ENCODE measurements at regions not wholly inside any gene's neighbourhood (a gene's known extent, or its start where the extent isn't known, plus 50 kb on each side); places are given as distances from the start of the nearest gene placed in this dataset.

- no peaks in the 10 kb centered on the region for H3K79me2 ChIP-seq (ENCODE audit: control insufficient read depth, insufficient read depth, low read length)
- TF ChIP-seq EZH2 (IDR thresholded peaks at IDR 0.05; ENCODE audit: low read length), result no peak
- no peak for TF ChIP-seq CTCF (optimal IDR thresholded peaks at IDR 0.05 in 1 of 3, IDR thresholded peaks at IDR 0.05 in 1 of 3, conservative IDR thresholded peaks at IDR 0.05 in 1 of 3; ENCODE audit: extremely low read depth in 1 of 3, insufficient read depth in 2 of 3, low read length in 3 of 3)
- no peak for FAIRE-seq
Observed at GRCh38 chr3:87811953-87812352, 246.9 kb downstream of the CGGBP1 start.

DNA sequence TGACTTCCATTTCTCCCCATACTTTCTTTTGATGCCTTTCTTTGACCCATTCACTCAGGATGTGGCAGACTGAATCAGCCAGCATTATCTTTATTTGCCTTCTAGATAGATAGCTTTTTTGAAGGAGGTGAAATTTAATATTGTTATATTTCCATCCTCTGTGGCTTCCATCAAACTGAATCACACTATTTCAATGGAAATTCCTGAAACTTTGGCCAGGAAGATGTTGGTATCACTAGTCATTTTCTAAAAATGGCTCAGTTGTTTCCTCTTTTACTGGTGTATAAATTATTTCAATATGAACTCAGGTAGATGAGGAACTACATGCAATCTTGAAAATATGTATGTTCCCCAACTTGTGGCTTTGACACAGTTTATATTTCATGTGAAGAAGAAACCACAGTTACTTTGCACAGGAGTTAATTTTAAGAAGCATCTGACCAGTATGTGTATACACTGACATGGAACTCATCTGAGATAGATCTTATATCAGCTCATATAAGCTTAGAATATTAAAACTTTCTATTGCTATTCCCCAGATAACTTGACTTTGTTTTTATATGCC, 248.3 kb downstream of the CGGBP1 start:
- Histone ChIP-seq H3K36me3 (ENCODE audit: control insufficient read depth in 2 of 2, extremely low read depth in 1 of 2, insufficient read depth in 2 of 2, low read length in 2 of 2) (no peaks in the 10 kb centered on the region), H3K9me1 (ENCODE audit: control insufficient read depth, extremely low read depth, insufficient read depth, low read length) (no peaks in the 10 kb centered on the region), H3K9ac (ENCODE audit: control insufficient read depth, extremely low read depth, insufficient read depth, low read length) (no peak overlapping the region), H3K27ac (ENCODE audit: control insufficient read depth, insufficient read depth, low read length) (no peak overlapping the region), H3K4me2 (ENCODE audit: control insufficient read depth, extremely low read depth, insufficient read depth, low read depth, low read length) (no peak overlapping the region), H4K20me1 (ENCODE audit: control insufficient read depth, extremely low read depth, insufficient read depth, low read length) (no peaks in the 10 kb centered on the region), H3K4me1 (ENCODE audit: control insufficient read depth, extremely low read depth, insufficient read depth, low read length) (no peaks in the 10 kb centered on the region), H2AFZ (ENCODE audit: control insufficient read depth, low read length) (no peak overlapping the region), H3K27me3 (ENCODE audit: control insufficient read depth, extremely low read depth, insufficient read depth, low read length) (no peaks in the 10 kb centered on the region), H3K4me3 (ENCODE audit: control insufficient read depth in 2 of 3, extremely low read depth in 1 of 3, insufficient read depth in 2 of 3, low read depth in 1 of 3, low read length in 3 of 3) (no peak overlapping the region), H3K9me3 (ENCODE audit: control insufficient read depth, low read depth, low read length) (no peaks in the 10 kb centered on the region), H3K79me2 (ENCODE audit: control insufficient read depth, insufficient read depth, low read length) (no peaks in the 10 kb centered on the region)
- FAIRE-seq (no peak), DNase-seq (ENCODE audit: low read depth, low spot score) (no peak)
- TF ChIP-seq EZH2 (IDR thresholded peaks at IDR 0.05; ENCODE audit: low read length) (no peak), CTCF (optimal IDR thresholded peaks at IDR 0.05 in 1 of 3, IDR thresholded peaks at IDR 0.05 in 1 of 3, conservative IDR thresholded peaks at IDR 0.05 in 1 of 3; ENCODE audit: extremely low read depth in 1 of 3, insufficient read depth in 2 of 3, low read length in 3 of 3) (no peak)
- dilution Hi-C loops (cut with MboI; ENCODE audit: extremely low pct_ligation_motif_present, low sequenced_read_pairs), result no loop called here

More at GRCh38 chr3:87811953-87812352, 246.9 kb downstream of the CGGBP1 start:
- Histone ChIP-seq H3K9me1 (ENCODE audit: control insufficient read depth, extremely low read depth, insufficient read depth, low read length) (no peaks in the 10 kb centered on the region), H3K9ac (ENCODE audit: control insufficient read depth, extremely low read depth, insufficient read depth, low read length) (no peak overlapping the region), H3K9me3 (ENCODE audit: control insufficient read depth, low read depth, low read length) (no peaks in the 10 kb centered on the region), H3K4me3 (ENCODE audit: control insufficient read depth in 2 of 3, extremely low read depth in 1 of 3, insufficient read depth in 2 of 3, low read depth in 1 of 3, low read length in 3 of 3) (no peak overlapping the region), H3K27me3 (ENCODE audit: control insufficient read depth, extremely low read depth, insufficient read depth, low read length) (no peaks in the 10 kb centered on the region), H2AFZ (ENCODE audit: control insufficient read depth, low read length) (no peak overlapping the region), H3K36me3 (ENCODE audit: control insufficient read depth in 2 of 2, extremely low read depth in 1 of 2, insufficient read depth in 2 of 2, low read length in 2 of 2) (no peaks in the 10 kb centered on the region), H3K27ac (ENCODE audit: control insufficient read depth, insufficient read depth, low read length) (no peak overlapping the region), H3K4me1 (ENCODE audit: control insufficient read depth, extremely low read depth, insufficient read depth, low read length) (no peaks in the 10 kb centered on the region), H4K20me1 (ENCODE audit: control insufficient read depth, extremely low read depth, insufficient read depth, low read length) (no peaks in the 10 kb centered on the region), H3K4me2 (ENCODE audit: control insufficient read depth, extremely low read depth, insufficient read depth, low read depth, low read length) (no peak overlapping the region)
- no peak for DNase-seq (ENCODE audit: low read depth, low spot score)
- dilution Hi-C loops (cut with MboI; ENCODE audit: extremely low pct_ligation_motif_present, low sequenced_read_pairs), result no loop called here

All from keratinocyte (primary cell).